Cardiac fibroblast (primary cell): ENCODE measurements at regions not wholly inside any gene's neighbourhood (a gene's known extent, or its start where the extent isn't known, plus 50 kb on each side); places are given as distances from the start of the nearest gene placed in this dataset.

ENCODE experiments used
- DNase-seq, 2 donors: peaks; one replicate each; pipeline versions ENCODE4 v3.0.0 to v3.0.0-alpha.2; 2010; ENCODE audit warnings: low read depth in 2 of 2
- H3K4me3 ChIP-seq, 2 donors: replicated peaks in 1 of 2; 1 replicate in 1 of 2; 2 replicates in 1 of 2; pipeline ENCODE4 v1.5.1; 2011; ENCODE audit warnings: low read depth in 2 of 2, low read length in 2 of 2, mild to moderate bottlenecking in 2 of 2, moderate library complexity in 1 of 2
- TF ChIP-seq, protein P1 (sequence below): IDR thresholded peaks from one replicate; pipeline ENCODE4 v1.5.1; 2011; ENCODE audit warnings: low read depth, mild to moderate bottlenecking, low read length, inconsistent platforms

- H3K4me3 ChIP-seq: no peak overlapping the region
- no peak for DNase-seq
- TF ChIP-seq, protein P1, sequence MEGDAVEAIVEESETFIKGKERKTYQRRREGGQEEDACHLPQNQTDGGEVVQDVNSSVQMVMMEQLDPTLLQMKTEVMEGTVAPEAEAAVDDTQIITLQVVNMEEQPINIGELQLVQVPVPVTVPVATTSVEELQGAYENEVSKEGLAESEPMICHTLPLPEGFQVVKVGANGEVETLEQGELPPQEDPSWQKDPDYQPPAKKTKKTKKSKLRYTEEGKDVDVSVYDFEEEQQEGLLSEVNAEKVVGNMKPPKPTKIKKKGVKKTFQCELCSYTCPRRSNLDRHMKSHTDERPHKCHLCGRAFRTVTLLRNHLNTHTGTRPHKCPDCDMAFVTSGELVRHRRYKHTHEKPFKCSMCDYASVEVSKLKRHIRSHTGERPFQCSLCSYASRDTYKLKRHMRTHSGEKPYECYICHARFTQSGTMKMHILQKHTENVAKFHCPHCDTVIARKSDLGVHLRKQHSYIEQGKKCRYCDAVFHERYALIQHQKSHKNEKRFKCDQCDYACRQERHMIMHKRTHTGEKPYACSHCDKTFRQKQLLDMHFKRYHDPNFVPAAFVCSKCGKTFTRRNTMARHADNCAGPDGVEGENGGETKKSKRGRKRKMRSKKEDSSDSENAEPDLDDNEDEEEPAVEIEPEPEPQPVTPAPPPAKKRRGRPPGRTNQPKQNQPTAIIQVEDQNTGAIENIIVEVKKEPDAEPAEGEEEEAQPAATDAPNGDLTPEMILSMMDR: no peak
Observed at GRCh38 chr4:71243091-71243833, 95.6 kb upstream of the SLC4A4 start.

DNA sequence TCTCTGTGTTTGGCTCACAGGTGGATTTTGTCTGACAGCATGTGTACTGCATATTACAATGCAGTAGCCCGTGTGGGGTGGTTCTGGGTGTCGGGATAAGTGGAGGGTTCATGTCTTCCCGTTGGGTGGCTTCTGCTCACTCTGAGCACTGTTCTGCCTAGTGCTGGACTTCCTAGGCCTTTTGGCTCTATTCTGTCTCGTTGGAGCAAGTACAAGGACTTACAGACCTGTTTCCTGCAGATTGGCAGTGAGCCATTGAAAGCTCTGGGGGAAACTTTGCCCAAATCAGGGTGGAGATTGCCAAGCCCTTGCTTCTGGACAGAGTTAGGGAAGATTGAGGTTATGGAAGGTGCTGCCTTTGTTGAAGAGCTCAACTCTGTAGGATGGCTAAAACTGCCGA, 91.1 kb upstream of the SLC4A4 start:
- TF ChIP-seq, protein P1: no peak
- H3K4me3 ChIP-seq: no peak overlapping the region
- no peak for DNase-seq

DNA sequence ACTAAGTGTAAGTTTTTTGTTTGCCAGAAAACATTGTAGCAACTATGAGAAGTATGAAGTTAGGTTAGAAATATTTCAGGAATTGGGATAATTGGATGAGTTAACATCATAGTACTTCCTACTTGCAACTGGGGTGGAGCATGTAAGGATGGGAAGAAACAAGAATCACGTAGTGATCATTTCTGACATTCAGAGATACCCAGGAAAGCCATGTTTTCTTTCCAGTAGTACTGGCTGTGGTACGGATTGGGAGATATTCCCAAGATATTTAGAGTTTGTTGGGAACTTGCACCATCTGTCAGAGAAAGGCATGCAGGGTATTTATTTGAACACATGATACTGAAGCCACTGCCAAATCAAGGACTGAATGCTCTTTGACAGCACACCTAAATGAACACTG, 87.6 kb upstream of the SLC4A4 start:
- TF ChIP-seq, protein P1: no peak
- peak; percentile 26 to 42 for DNase-seq
- no peak overlapping the region for H3K4me3 ChIP-seq

GRCh38 chr4:71253545-71253944, 85.3 kb upstream of the SLC4A4 start:
- TF ChIP-seq, protein P1: no peak
- DNase-seq: no peak
- no peak overlapping the region for H3K4me3 ChIP-seq

DNA sequence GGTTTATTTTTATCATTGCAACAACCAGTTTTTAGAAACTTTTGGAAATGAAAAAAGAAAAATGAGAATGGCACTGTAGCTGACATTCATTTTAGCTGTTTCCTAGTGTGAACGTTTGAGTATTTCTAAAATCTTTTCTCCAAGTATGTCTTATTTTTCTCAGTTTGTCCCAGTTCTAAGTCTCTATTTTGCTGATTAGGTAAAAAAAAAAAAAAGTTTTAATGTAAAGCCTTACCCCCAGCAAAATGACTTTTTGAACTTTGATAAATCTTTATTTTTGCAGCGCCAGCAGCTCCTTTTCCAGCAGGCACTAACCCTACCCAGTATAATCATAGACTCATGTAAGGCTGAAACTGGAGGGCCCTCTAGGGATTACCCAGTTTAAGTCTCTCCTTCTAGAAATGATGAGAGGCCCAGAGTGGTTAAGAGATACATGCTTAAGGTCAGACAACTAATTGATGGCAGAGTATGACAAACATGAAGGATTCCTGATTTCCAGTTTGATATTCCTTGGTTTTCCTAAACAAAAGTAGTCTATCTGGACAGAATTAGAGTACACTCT, 84.3 kb upstream of the SLC4A4 start:
- no peak overlapping the region for H3K4me3 ChIP-seq
- no peak for DNase-seq
- TF ChIP-seq, protein P1: no peak

DNA sequence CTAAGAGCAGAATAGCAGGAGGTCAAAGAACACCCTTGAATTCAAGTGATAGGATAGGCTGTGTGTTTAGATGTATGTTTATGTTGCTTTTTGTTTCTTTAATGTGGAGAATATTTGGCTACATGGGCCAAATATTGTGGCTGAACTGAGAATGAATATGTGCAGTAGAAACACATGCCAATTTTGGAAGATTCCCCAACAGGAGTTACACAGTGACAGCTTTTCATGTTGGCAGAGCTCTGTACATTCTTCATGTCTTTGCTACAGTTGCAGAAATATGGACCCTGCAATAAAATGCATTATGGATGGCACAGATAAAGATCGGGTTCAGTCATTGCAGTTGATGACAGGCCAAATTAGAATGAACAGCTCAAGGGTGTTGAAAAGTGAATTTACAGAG, 82.8 kb upstream of the SLC4A4 start:
- TF ChIP-seq, protein P1: no peak
- DNase-seq: no peak
- H3K4me3 ChIP-seq: no peak overlapping the region
